HepG2 (cell line): ENCODE measurements at regions not wholly inside any gene's neighbourhood (a gene's known extent, or its start where the extent isn't known, plus 50 kb on each side); places are given as distances from the start of the nearest gene placed in this dataset.

Experiments used
- ATAC-seq: fragments of 200-7000 bp; cut with Tn5 transposase; 3 replicates; pipeline ENCODE4 v1.9.1; 2020; ENCODE audit warnings: mild to moderate bottlenecking, moderate library complexity
- BruUV-seq: library from RNA; stranded (reverse); fragments of 400-500 nt; replicated peaks from 2 replicates; lab custom pipeline; 2021; lab: Mats Ljungman, UMichigan
- CTCF ChIA-PET: fragments of 300-600 bp; formaldehyde crosslinking; extraction: SDS; loops from one replicate; lab custom pipeline; 2021; ENCODE audit warnings: low total read pairs, inconsistent platforms, low intra/inter-chr PET ratio; lab: Yijun Ruan, JAX
- POLR2A ChIA-PET: fragments of 350-600 bp; sonication (Branson Sonifier 250); formaldehyde crosslinking; loops from one replicate; lab custom pipeline; 2020; ENCODE audit warnings: antibody characterized with exemption, inconsistent platforms; lab: Yijun Ruan, JAX
- DNase-seq: peaks from one replicate; pipeline ENCODE4 v3.0.0-alpha.2; 2015; ENCODE audit warnings: low spot score
- FAIRE-seq: peaks from 3 replicates; lab custom pipeline; 2011; peaks lifted over from hg19 to GRCh38; lab: Jason Lieb, UNC
- H2AFZ ChIP-seq: one replicate; pipeline ENCODE4 v1.6.1; 2011; ENCODE audit warnings: low read length, inconsistent platforms
- H3K27ac ChIP-seq: fragments of 300-600 bp; 3 replicates; pipeline ENCODE4 v1.8.0; 2011; ENCODE audit warnings: mixed run types, mild to moderate bottlenecking, mixed read lengths, low read length, inconsistent platforms; ENCODE audit not compliant: insufficient read depth; ENCODE audit errors: extremely low read length
- H3K27me3 ChIP-seq, 2 experiments: fragments of 200-600 bp in 1 of 2; 2 replicates in 1 of 2; 3 replicates in 1 of 2; pipeline versions ENCODE4 v1.6.0 to v1.8.0; 2011; ENCODE audit warnings: low read length in 2 of 2, mild to moderate bottlenecking in 2 of 2, moderate library complexity in 2 of 2, inconsistent platforms in 1 of 2; ENCODE audit not compliant: insufficient read depth in 2 of 2, control insufficient read depth in 1 of 2
- H3K36me3 ChIP-seq, 2 experiments: fragments of 200-600 bp in 1 of 2; replicated peaks in 1 of 2; 2 replicates in 1 of 2; 3 replicates in 1 of 2; pipeline versions ENCODE4 v1.5.1 to v1.8.0; 2011; ENCODE audit warnings: low read length in 2 of 2, inconsistent platforms in 1 of 2; ENCODE audit not compliant: insufficient read depth in 2 of 2, control insufficient read depth in 1 of 2
- H3K4me1 ChIP-seq: 2 replicates; pipeline ENCODE4 v1.5.1; 2012; ENCODE audit warnings: low read length, inconsistent platforms; ENCODE audit not compliant: insufficient read depth
- H3K4me2 ChIP-seq: 2 replicates; pipeline ENCODE4 v1.6.0; 2011; ENCODE audit warnings: low read depth, low read length, inconsistent platforms
- H3K4me3 ChIP-seq, 3 experiments: fragments of 200-600 bp in 1 of 3; sonication (generic), shearing (Covaris generic) in 1 of 3; replicated peaks in 1 of 3; 2 replicates each; pipeline ENCODE4 v1.5.1; 2011 to 2016; ENCODE audit warnings: low read length in 3 of 3, inconsistent platforms in 2 of 3, low read depth in 2 of 3, mild to moderate bottlenecking in 2 of 3, control low read depth in 1 of 3, mixed read lengths in 1 of 3; ENCODE audit not compliant: insufficient read depth in 1 of 3
- H3K79me2 ChIP-seq: one replicate; pipeline ENCODE4 v1.6.1; 2011; ENCODE audit warnings: low read length, inconsistent platforms; ENCODE audit not compliant: insufficient read depth
- H3K9ac ChIP-seq: 2 replicates; pipeline ENCODE4 v1.6.0; 2011; ENCODE audit warnings: mild to moderate bottlenecking, low read depth, low read length, inconsistent platforms; ENCODE audit not compliant: insufficient read depth
- H3K9me3 ChIP-seq: 2 replicates; pipeline ENCODE4 v1.5.1; 2012; ENCODE audit warnings: mild to moderate bottlenecking, low read length
- H4K20me1 ChIP-seq: 2 replicates; pipeline ENCODE4 v1.6.0; 2011; ENCODE audit warnings: inconsistent platforms, mild to moderate bottlenecking, low read length, moderate library complexity; ENCODE audit not compliant: insufficient read depth
- ARHGAP35 ChIP-seq: sonication (generic); formaldehyde crosslinking; IDR thresholded peaks from 2 replicates; pipeline ENCODE4 v1.9.0; 2022; ENCODE audit warnings: mild to moderate bottlenecking, inconsistent platforms, moderate library complexity, missing genetic modification reagents, borderline replicate concordance
- ARNT2 ChIP-seq: sonication (generic); formaldehyde crosslinking; IDR thresholded peaks from 2 replicates; pipeline ENCODE4 v1.8.0; 2022; ENCODE audit warnings: mild to moderate bottlenecking, low read depth, missing genetic modification reagents, moderate library complexity
- ELK4 ChIP-seq: sonication (generic); formaldehyde crosslinking; IDR thresholded peaks from 2 replicates; pipeline ENCODE4 v1.9.0; 2021; ENCODE audit warnings: missing genetic modification reagents, borderline replicate concordance
- FOXO1 ChIP-seq: sonication (generic); formaldehyde crosslinking; IDR thresholded peaks from 2 replicates; pipeline ENCODE4 v1.4.0; 2020; ENCODE audit warnings: missing genetic modification reagents
- KDM5B ChIP-seq: sonication (generic); formaldehyde crosslinking; IDR thresholded peaks from 2 replicates; pipeline ENCODE4 v1.4.0; 2020; ENCODE audit warnings: missing genetic modification reagents, mild to moderate bottlenecking, borderline replicate concordance
- ZBTB21 ChIP-seq: sonication (generic); formaldehyde crosslinking; IDR thresholded peaks from 2 replicates; pipeline ENCODE4 v1.4.0; 2020; ENCODE audit warnings: missing genetic modification reagents
- ZNF790 ChIP-seq: sonication (generic); formaldehyde crosslinking; IDR thresholded peaks from 2 replicates; pipeline ENCODE4 v1.8.0; 2022; ENCODE audit warnings: missing genetic modification reagents, mild to moderate bottlenecking, borderline replicate concordance
- ZNF792 ChIP-seq: IDR thresholded peaks from 2 replicates; pipeline ENCODE4 v1.6.1; 2016
- WGBS: methylation state at CpG from one replicate; pipeline ENCODE4 v1.1.6; 2017; ENCODE audit warnings: low lambda C conversion rate; 5-methylcytosine and 5-hydroxymethylcytosine counted together
- in situ Hi-C: cut with HindIII; loops from 2 replicates; pipeline ENCODE4 v1.10.0; 2017; ENCODE audit warnings: low pct_unique_long_range_greater_than_20kb; ENCODE audit not compliant: extremely low pct_ligation_motif_present
- intact Hi-C: fragments of 100-400 bp; cut with micrococcal nuclease; formaldehyde crosslinking; loops from one replicate; pipeline ENCODE4 v1.10.0; 2022; ENCODE audit not compliant: unreplicated experiment

- no peaks in the 10 kb centered on the region for H4K20me1 ChIP-seq
- H3K4me2 ChIP-seq: no peak overlapping the region
- POLR2A ChIA-PET: no interaction called here
- BruUV-seq: no TSS peak
- WGBS: 24% methylated on average over 3 of the region's 7 CpGs
- FAIRE-seq (no peak), DNase-seq (no peak), ATAC-seq (no peak)
- CTCF ChIA-PET: no interaction called here
- peaks cover 0 to 7% of the 10 kb centered on the region in 2 experiments; a peak in 1 of 5 replicates for H3K27me3 ChIP-seq
- H2AFZ ChIP-seq: no peak overlapping the region
- H3K9me3 ChIP-seq: no peaks in the 10 kb centered on the region
- no peaks in the 10 kb centered on the region for H3K79me2 ChIP-seq
- H3K27ac ChIP-seq: no peak overlapping the region
- in situ Hi-C loops: no loop called here
- no peaks in the 10 kb centered on the region for H3K36me3 ChIP-seq
- no peaks in the 10 kb centered on the region for H3K4me1 ChIP-seq
- intact Hi-C loops: no loop called here
- no peak overlapping the region for H3K9ac ChIP-seq
- no peak overlapping the region for H3K4me3 ChIP-seq
- TF ChIP-seq FOXO1: no peak
- TF ChIP-seq ZNF790: no peak
- no peak for TF ChIP-seq ZBTB21 (CRISPR knock-in tag)
- no peak for TF ChIP-seq ARHGAP35 (CRISPR knock-in tag)
- no peak for TF ChIP-seq ZNF792 (CRISPR knock-in tag)
- no peak for TF ChIP-seq ELK4 (CRISPR knock-in tag)
- no peak for TF ChIP-seq KDM5B (CRISPR knock-in tag)
- no peak for TF ChIP-seq ARNT2 (CRISPR knock-in tag)
These were observed 193.8 kb downstream of the ABHD5 start for GRCh38 chr3:43884581-43884980.
